H9 (cell line): ENCODE measurements at regions not wholly inside any gene's neighbourhood (a gene's known extent, or its start where the extent isn't known, plus 50 kb on each side); places are given as distances from the start of the nearest gene placed in this dataset.

Experiments used
- DNase-seq: peaks from one replicate; pipeline ENCODE4 v3.0.0-alpha.2; 2017
- H2AFZ ChIP-seq: one replicate; pipeline ENCODE4 v1.6.1; 2013; ENCODE audit warnings: mild to moderate bottlenecking, low read length, control low read depth, moderate library complexity
- H2AK5ac ChIP-seq: 2 replicates; pipeline ENCODE4 v1.6.1; 2013; ENCODE audit warnings: low read length, control low read depth, mixed read lengths; ENCODE audit not compliant: insufficient read length
- H2BK120ac ChIP-seq: one replicate; pipeline ENCODE4 v1.6.1; 2013; ENCODE audit warnings: low read depth, mild to moderate bottlenecking, low read length, control low read depth, inconsistent platforms; ENCODE audit not compliant: poor library complexity, severe bottlenecking
- H2BK12ac ChIP-seq: 2 replicates; pipeline ENCODE4 v1.6.1; 2013; ENCODE audit warnings: low read length, control low read depth, mixed read lengths, low read depth; ENCODE audit not compliant: insufficient read length
- H2BK15ac ChIP-seq: 2 replicates; pipeline ENCODE4 v1.6.1; 2013; ENCODE audit warnings: low read depth, low read length, control low read depth
- H2BK20ac ChIP-seq: one replicate; pipeline ENCODE4 v1.6.1; 2013; ENCODE audit warnings: low read depth, mild to moderate bottlenecking, low read length, control low read depth, inconsistent platforms; ENCODE audit not compliant: poor library complexity, severe bottlenecking
- H2BK5ac ChIP-seq: 2 replicates; pipeline ENCODE4 v1.6.1; 2013; ENCODE audit warnings: low read length, control low read depth, mixed read lengths; ENCODE audit not compliant: insufficient read length
- H3K14ac ChIP-seq: 2 replicates; pipeline ENCODE4 v1.6.1; 2013; ENCODE audit warnings: low read length, control low read depth; ENCODE audit not compliant: insufficient read depth
- H3K18ac ChIP-seq: 2 replicates; pipeline ENCODE4 v1.6.1; 2013; ENCODE audit warnings: low read depth, mild to moderate bottlenecking, mixed read lengths, low read length, control low read depth; ENCODE audit not compliant: insufficient read length
- H3K23ac ChIP-seq: 2 replicates; pipeline ENCODE4 v1.6.1; 2013; ENCODE audit warnings: low read length, control low read depth, mixed read lengths, low read depth; ENCODE audit not compliant: insufficient read length
- H3K23me2 ChIP-seq: 2 replicates; pipeline ENCODE4 v1.6.1; 2013; ENCODE audit warnings: low read depth, mild to moderate bottlenecking, mixed read lengths, low read length, control low read depth; ENCODE audit not compliant: insufficient read length, poor library complexity, severe bottlenecking
- H3K27ac ChIP-seq: 2 replicates; pipeline ENCODE4 v1.5.1; 2013; ENCODE audit warnings: low read length, control low read depth, mixed read lengths, low read depth; ENCODE audit not compliant: insufficient read length
- H3K27me3 ChIP-seq: 2 replicates; pipeline ENCODE4 v1.6.1; 2013; ENCODE audit warnings: low read length, control low read depth, inconsistent platforms; ENCODE audit not compliant: insufficient read depth
- H3K4ac ChIP-seq: 2 replicates; pipeline ENCODE4 v1.6.1; 2013; ENCODE audit warnings: low read depth, mild to moderate bottlenecking, control low read depth, inconsistent platforms, low read length, moderate library complexity
- H3K4me1 ChIP-seq: 2 replicates; pipeline ENCODE4 v1.6.1; 2013; ENCODE audit warnings: low read length, control low read depth, inconsistent platforms; ENCODE audit not compliant: insufficient read depth
- H3K4me2 ChIP-seq: 2 replicates; pipeline ENCODE4 v1.6.1; 2013; ENCODE audit warnings: low read length, control low read depth, mixed read lengths; ENCODE audit not compliant: insufficient read length, insufficient read depth
- H3K56ac ChIP-seq: 2 replicates; pipeline ENCODE4 v1.6.1; 2013; ENCODE audit warnings: low read depth, mild to moderate bottlenecking, mixed read lengths, low read length, control low read depth; ENCODE audit not compliant: insufficient read length
- H3K79me1 ChIP-seq: 2 replicates; pipeline ENCODE4 v1.6.1; 2013; ENCODE audit warnings: low read depth, mild to moderate bottlenecking, moderate library complexity, low read length, control low read depth, inconsistent platforms; ENCODE audit not compliant: insufficient read depth, poor library complexity, severe bottlenecking
- H3K79me2 ChIP-seq: 2 replicates; pipeline ENCODE4 v1.6.1; 2013; ENCODE audit warnings: low read length, control low read depth, inconsistent platforms; ENCODE audit not compliant: insufficient read depth
- H3K9ac ChIP-seq: 2 replicates; pipeline ENCODE4 v1.6.1; 2013; ENCODE audit warnings: low read length, control low read depth, mixed read lengths; ENCODE audit not compliant: insufficient read length; ENCODE audit errors: extremely low read depth
- H3K9me3 ChIP-seq: one replicate; pipeline ENCODE4 v1.6.1; 2013; ENCODE audit warnings: low read depth, low read length, inconsistent platforms; ENCODE audit not compliant: control insufficient read depth
- H3T11ph ChIP-seq: one replicate; pipeline ENCODE4 v1.6.1; 2013; ENCODE audit warnings: mild to moderate bottlenecking, low read length, control low read depth, inconsistent platforms
- H4K20me1 ChIP-seq: one replicate; pipeline ENCODE4 v1.6.1; 2013; ENCODE audit not compliant: control insufficient read depth, insufficient read length, insufficient read depth
- H4K5ac ChIP-seq: 2 replicates; pipeline ENCODE4 v1.6.1; 2013; ENCODE audit warnings: low read depth, mild to moderate bottlenecking, mixed read lengths, low read length, control low read depth; ENCODE audit not compliant: insufficient read length
- H4K8ac ChIP-seq: replicated peaks from 2 replicates; pipeline ENCODE4 v1.6.1; 2013; ENCODE audit warnings: low read length, control low read depth, mixed read lengths, low read depth; ENCODE audit not compliant: insufficient read length
- H4K91ac ChIP-seq: 2 replicates; pipeline ENCODE4 v1.6.1; 2013; ENCODE audit warnings: low read depth, mild to moderate bottlenecking, moderate library complexity, mixed read lengths, low read length, control low read depth; ENCODE audit not compliant: insufficient read length
- H3K27ac Mint-ChIP-seq, 3 experiments: 2 replicates in 2 of 3; 3 replicates in 1 of 3; pipeline ENCODE4 v1.8.0; 2020 to 2021; ENCODE audit warnings: mixed read lengths in 3 of 3, mild to moderate bottlenecking in 1 of 3, moderate library complexity in 1 of 3
- H3K27me3 Mint-ChIP-seq: 2 replicates; pipeline ENCODE4 v1.8.0; 2021; ENCODE audit warnings: low read depth, mild to moderate bottlenecking, moderate library complexity, mixed read lengths
- H3K36me3 Mint-ChIP-seq, 3 experiments: 2 replicates in 2 of 3; 3 replicates in 1 of 3; pipeline ENCODE4 v1.8.0; 2020 to 2021; ENCODE audit warnings: low read depth in 3 of 3, mixed read lengths in 3 of 3; ENCODE audit not compliant: insufficient read depth in 1 of 3
- H3K4me1 Mint-ChIP-seq, 2 experiments: 2 replicates each; pipeline ENCODE4 v1.8.0; 2020; ENCODE audit warnings: mixed read lengths in 2 of 2
- H3K4me3 Mint-ChIP-seq, 2 experiments: 2 replicates in 1 of 2; 3 replicates in 1 of 2; pipeline ENCODE4 v1.8.0; 2020 to 2021; ENCODE audit warnings: mild to moderate bottlenecking in 2 of 2, mixed read lengths in 2 of 2, moderate library complexity in 1 of 2
- H3K9me3 Mint-ChIP-seq, 2 experiments: 2 replicates in 1 of 2; 3 replicates in 1 of 2; pipeline ENCODE4 v1.8.0; 2020; ENCODE audit warnings: mild to moderate bottlenecking in 2 of 2, mixed read lengths in 2 of 2, moderate library complexity in 1 of 2
- WGBS: extraction: QIAGEN DNeasy Blood & Tissue Kit; methylation state at CpG from one replicate; pipeline ENCODE4 v1.1.7; 2013; ENCODE audit warnings: missing lambda C conversion rate, low lambda C conversion rate, mixed read lengths; ENCODE audit not compliant: insufficient read length; ENCODE audit errors: extremely low coverage; 5-methylcytosine and 5-hydroxymethylcytosine counted together
- TF ChIP-seq, protein P1 (sequence below): fragments of 200-600 bp; sonication (generic); conservative IDR thresholded peaks from 3 replicates; pipeline ENCODE4 v1.8.0; 2021; ENCODE audit warnings: antibody characterized with exemption, mild to moderate bottlenecking

DNA sequence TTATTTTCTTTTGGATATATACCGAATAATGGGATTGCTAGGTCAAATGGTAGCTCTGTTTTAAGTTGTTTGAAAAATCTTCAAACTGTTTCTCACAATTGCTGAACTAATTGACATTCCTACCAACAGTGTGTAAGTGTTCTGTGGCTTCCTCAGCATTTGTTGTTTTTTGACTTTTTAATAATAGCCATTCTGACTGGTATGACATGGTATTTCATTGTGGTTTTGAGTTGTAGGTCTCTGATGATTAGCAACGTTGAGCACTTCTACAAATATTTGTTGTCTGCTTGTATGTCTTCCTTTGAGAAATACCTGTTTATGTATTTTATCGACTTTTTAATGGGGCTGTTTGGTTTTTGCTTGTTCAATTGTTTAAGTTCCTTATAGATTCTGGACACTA, 680.1 kb upstream of the GRIA3 start:
- Mint-ChIP-seq H3K27ac (no peak overlapping the region), H3K4me1 (peaks cover 0 to 4% of the 10 kb centered on the region in 2 experiments; a peak in 2 of 4 replicates), H3K36me3 (peaks cover 0 to 4% (median 3%) of the 10 kb centered on the region in 3 experiments; a peak in 1 of 7 replicates), H3K27me3 (no peaks in the 10 kb centered on the region; the same call in 1 of the 2 replicates), H3K9me3 (peaks cover 6 to 62% of the 10 kb centered on the region in 2 experiments; a peak in 4 of 5 replicates), H3K4me3 (no peak overlapping the region)
- Histone ChIP-seq H3K14ac (no peak overlapping the region), H2BK120ac (no peak overlapping the region), H3K23ac (no peak overlapping the region), H2BK20ac (no peak overlapping the region), H2AFZ (no peak overlapping the region), H3K4me1 (no peaks in the 10 kb centered on the region), H4K5ac (no peak overlapping the region), H3K9ac (no peak overlapping the region), H4K8ac (no peak overlapping the region), H3K4me2 (no peak overlapping the region), H3K79me2 (no peaks in the 10 kb centered on the region), H3K56ac (no peak overlapping the region), H3K79me1 (no peaks in the 10 kb centered on the region), H3K4ac (no peak overlapping the region), H2BK15ac (no peak overlapping the region), H3K9me3 (peaks cover 3% of the 10 kb centered on the region), H3K23me2 (no peaks in the 10 kb centered on the region), H2BK5ac (no peak overlapping the region), H3T11ph (no peak overlapping the region), H2BK12ac (no peak overlapping the region), H3K27ac (no peak overlapping the region), H4K91ac (no peak overlapping the region), H4K20me1 (no peaks in the 10 kb centered on the region), H2AK5ac (no peak overlapping the region), H3K18ac (no peak overlapping the region), H3K27me3 (no peaks in the 10 kb centered on the region)
- WGBS = no CpG with 5 or more reads among the region's 3 CpGs
- TF ChIP-seq, protein P1, sequence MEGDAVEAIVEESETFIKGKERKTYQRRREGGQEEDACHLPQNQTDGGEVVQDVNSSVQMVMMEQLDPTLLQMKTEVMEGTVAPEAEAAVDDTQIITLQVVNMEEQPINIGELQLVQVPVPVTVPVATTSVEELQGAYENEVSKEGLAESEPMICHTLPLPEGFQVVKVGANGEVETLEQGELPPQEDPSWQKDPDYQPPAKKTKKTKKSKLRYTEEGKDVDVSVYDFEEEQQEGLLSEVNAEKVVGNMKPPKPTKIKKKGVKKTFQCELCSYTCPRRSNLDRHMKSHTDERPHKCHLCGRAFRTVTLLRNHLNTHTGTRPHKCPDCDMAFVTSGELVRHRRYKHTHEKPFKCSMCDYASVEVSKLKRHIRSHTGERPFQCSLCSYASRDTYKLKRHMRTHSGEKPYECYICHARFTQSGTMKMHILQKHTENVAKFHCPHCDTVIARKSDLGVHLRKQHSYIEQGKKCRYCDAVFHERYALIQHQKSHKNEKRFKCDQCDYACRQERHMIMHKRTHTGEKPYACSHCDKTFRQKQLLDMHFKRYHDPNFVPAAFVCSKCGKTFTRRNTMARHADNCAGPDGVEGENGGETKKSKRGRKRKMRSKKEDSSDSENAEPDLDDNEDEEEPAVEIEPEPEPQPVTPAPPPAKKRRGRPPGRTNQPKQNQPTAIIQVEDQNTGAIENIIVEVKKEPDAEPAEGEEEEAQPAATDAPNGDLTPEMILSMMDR = no peak
- no peak for DNase-seq
